Retinal pigment epithelial cell (primary cell): ENCODE measurements at regions not wholly inside any gene's neighbourhood (a gene's known extent, or its start where the extent isn't known, plus 50 kb on each side); places are given as distances from the start of the nearest gene placed in this dataset.

Experiments
- DNase-seq: peaks from one replicate; pipeline ENCODE4 v3.0.0-alpha.2; 2010; ENCODE audit warnings: low read depth
- H3K4me3 ChIP-seq: 2 replicates; pipeline ENCODE4 v1.5.1; 2011; ENCODE audit warnings: mild to moderate bottlenecking, low read length, control low read depth, moderate library complexity
- CTCF ChIP-seq: conservative IDR thresholded peaks from 2 replicates; pipeline ENCODE4 v1.5.1; 2011; ENCODE audit warnings: low read depth, low read length, control low read depth, inconsistent platforms

DNA sequence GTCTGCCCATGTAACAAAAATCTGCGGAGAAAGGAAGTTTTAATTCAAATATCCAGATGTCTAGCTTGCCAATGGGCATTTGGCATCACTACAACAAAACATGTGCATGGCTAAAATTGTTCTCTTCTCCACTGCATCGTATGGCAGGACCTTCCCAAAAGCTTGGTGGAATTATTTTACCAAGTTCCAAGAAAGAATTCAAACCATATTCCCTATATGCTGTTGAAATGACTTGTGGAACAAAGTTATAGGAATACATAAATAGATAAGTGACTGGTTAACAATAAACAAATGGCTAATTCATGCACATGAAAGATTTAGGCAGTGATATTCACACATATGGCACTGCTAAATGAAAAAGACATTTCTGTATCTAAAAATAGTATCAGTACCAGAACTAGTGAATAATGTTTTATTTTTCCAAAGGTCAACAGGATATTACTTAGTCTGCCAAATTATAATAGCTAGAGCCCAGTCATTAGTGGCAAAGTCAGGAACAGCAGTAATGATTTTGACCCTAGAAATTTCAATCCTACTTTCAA lies 425.4 kb upstream of the VRK2 start:
- no peak overlapping the region for H3K4me3 ChIP-seq
- TF ChIP-seq CTCF = no peak
- no peak for DNase-seq

DNA sequence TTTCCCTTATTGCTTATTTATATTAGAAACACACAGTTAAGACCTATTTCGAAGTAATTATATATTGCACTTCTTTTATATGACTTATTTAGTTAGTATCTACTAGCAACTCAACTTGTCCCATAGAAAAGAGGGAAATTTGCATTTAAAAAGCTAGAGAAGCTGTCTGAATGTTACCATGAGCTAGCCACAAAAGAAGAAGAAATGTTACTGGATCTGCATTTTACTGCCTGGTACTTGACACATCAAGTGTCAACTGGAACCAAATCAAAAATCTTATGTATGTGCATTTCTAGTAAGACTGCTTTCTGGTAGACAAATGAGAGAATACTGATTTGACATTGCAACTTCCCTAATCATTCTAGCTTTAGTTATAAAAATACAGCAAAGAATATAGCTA lies 424.6 kb upstream of the VRK2 start:
- H3K4me3 ChIP-seq = no peak overlapping the region
- peak; percentile 2 for DNase-seq

DNA sequence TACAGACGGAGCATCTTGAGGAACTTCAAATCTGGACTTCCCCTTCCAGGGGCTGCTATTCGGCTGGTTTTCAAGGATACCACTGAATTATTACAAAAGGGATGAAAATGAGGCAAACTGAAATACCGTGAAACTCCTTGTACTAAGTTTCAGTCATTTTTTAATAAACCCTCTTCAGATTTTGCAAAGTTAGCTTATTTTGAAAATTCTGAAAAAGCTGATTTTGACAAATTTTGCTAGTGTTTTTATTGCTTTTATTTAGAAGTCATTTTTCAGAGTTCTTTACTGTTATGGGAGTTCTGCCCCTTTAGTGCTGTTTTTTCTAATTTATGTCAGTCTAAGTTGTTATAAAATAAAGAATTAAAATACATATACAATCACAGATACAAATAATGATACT lies 390.4 kb upstream of the VRK2 start:
- no peak for TF ChIP-seq CTCF
- no peak for DNase-seq
- H3K4me3 ChIP-seq = no peak overlapping the region

More for the DNA sequence above, 424.6 kb upstream of the VRK2 start:
- no peak for TF ChIP-seq CTCF

- DNase-seq = no peak
- TF ChIP-seq CTCF = no peak
- no peak overlapping the region for H3K4me3 ChIP-seq
These were observed 377.0 kb upstream of the VRK2 start for GRCh38 chr2:57669570-57669969.

DNA sequence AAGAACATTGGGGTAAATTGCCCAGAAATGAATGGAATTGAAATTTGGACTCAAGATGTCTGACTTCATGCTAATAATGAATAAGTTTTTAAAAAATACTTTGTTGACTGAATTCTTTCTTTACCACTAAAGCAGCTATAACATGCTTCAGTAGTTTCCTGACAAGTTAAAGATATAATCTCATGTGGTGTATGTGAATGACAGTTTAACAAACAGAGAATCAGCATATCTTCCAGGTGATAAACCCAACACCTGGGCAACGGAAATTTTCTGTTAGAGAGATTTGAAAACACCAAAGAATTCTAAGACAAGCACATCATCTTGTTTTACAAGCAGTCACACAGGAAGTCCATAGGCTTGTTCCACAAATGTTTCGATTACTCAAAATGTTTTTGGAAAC lies 372.6 kb upstream of the VRK2 start:
- DNase-seq = no peak
- H3K4me3 ChIP-seq = no peak overlapping the region
- no peak for TF ChIP-seq CTCF

- no peak overlapping the region for H3K4me3 ChIP-seq
- no peak for DNase-seq
- TF ChIP-seq CTCF = no peak
These were observed 371.9 kb upstream of the VRK2 start for GRCh38 chr2:57674743-57675142.

DNA sequence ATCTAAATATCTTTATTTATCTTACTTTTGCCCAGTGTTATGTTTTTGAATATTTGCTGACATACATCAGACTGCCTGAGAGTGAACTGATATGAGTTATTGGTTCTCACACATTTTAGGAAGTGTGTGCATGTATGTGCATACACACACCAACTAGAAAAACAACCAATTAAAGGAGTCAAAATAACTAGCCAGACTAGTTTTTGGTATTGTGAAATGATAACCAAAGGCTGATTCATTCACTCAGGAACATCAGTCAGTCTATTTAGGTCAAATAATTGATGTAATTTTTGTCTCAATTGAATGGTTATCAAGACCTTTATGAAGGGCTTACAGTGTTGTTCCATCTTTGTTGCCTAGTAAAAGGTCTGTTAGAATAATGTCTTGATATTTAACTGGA lies 369.3 kb upstream of the VRK2 start:
- no peak overlapping the region for H3K4me3 ChIP-seq
- DNase-seq = no peak
- no peak for TF ChIP-seq CTCF
